Stomach (tissue), 4 donors: ENCODE measurements at regions not wholly inside any gene's neighbourhood (a gene's known extent, or its start where the extent isn't known, plus 50 kb on each side); places are given as distances from the start of the nearest gene placed in this dataset.

Experiments used
- CTCF ChIP-seq, 7 experiments: fragments of 450-650 bp in 4 of 7; fragments of 200-600 bp in 3 of 7; sonication (generic) in 3 of 7; IDR thresholded peaks; one replicate each; pipeline ENCODE4 v1.5.1; 2016 to 2019; ENCODE audit warnings: antibody characterized with exemption in 7 of 7, control low read depth in 2 of 7, mild to moderate bottlenecking in 1 of 7
- EP300 ChIP-seq: sonication (generic); formaldehyde crosslinking; IDR thresholded peaks from one replicate; pipeline ENCODE4 v1.6.1; 2017; ENCODE audit warnings: antibody characterized with exemption
- POLR2A ChIP-seq, 4 donors: fragments of 450-650 bp; IDR thresholded peaks; one replicate each; pipeline ENCODE4 v1.6.1; 2016; ENCODE audit warnings: antibody characterized with exemption in 4 of 4, control low read depth in 2 of 4, mild to moderate bottlenecking in 1 of 4, moderate library complexity in 1 of 4
- POLR2AphosphoS5 ChIP-seq, 3 donors: sonication (generic); formaldehyde crosslinking; IDR thresholded peaks; one replicate each; pipeline ENCODE4 v1.6.1; 2016; ENCODE audit warnings: antibody characterized with exemption in 3 of 3

- TF ChIP-seq CTCF (IDR thresholded peaks at IDR 0.05) (no peak), POLR2A (IDR thresholded peaks at IDR 0.05) (no peak), EP300 (no peak), POLR2AphosphoS5 (IDR thresholded peaks at IDR 0.05) (no peak)
Observed at GRCh38 chr11:12606597-12606996, 67.6 kb upstream of the TEAD1 start.
